ENCODE measurements at regions not wholly inside any gene's neighbourhood (a gene's known extent, or its start where the extent isn't known, plus 50 kb on each side); places are given as distances from the start of the nearest gene placed in this dataset.

GRCh38 chr17:77908501-77908900 lies 50.0 kb upstream of the TNRC6C start:
- H3K4me3 ChIP-seq (ENCODE audit: low read length) = no peak overlapping the region
- no peaks in the 10 kb centered on the region for H3K9me3 ChIP-seq (ENCODE audit: control insufficient read depth, insufficient read depth, low read length)
- H3K4me2 ChIP-seq (ENCODE audit: low read length) = no peak overlapping the region
- H4K20me1 ChIP-seq (ENCODE audit: control insufficient read depth, insufficient read depth, low read depth, low read length) = no peaks in the 10 kb centered on the region
- no peaks in the 10 kb centered on the region for H3K79me2 ChIP-seq (ENCODE audit: control insufficient read depth, low read length)
- H3K36me3 ChIP-seq (ENCODE audit: control insufficient read depth, low read length) = no peaks in the 10 kb centered on the region
- TF ChIP-seq CTCF (IDR thresholded peaks at IDR 0.05; ENCODE audit: low read depth, low read length, poor library complexity, severe bottlenecking) (no peak), EZH2phosphoT487 (IDR thresholded peaks at IDR 0.05; ENCODE audit: borderline replicate concordance, low read length) (no peak)
- no peaks in the 10 kb centered on the region for H3K27me3 ChIP-seq (ENCODE audit: control insufficient read depth, low read length)
- H3K9me2 ChIP-seq (replicated peaks; ENCODE audit: control insufficient read depth, low read length) = no peaks in the 10 kb centered on the region
- H3F3A ChIP-seq (ENCODE audit: control insufficient read depth, insufficient read depth) = no peaks in the 10 kb centered on the region
- no peaks in the 10 kb centered on the region for H3K4me1 ChIP-seq (ENCODE audit: control insufficient read depth, low read length)
- no peak overlapping the region for H3K27ac ChIP-seq (ENCODE audit: low read depth, low read length)
